ENCODE measurements at regions not wholly inside any gene's neighbourhood (a gene's known extent, or its start where the extent isn't known, plus 50 kb on each side); places are given as distances from the start of the nearest gene placed in this dataset.

- Mint-ChIP-seq H3K27me3 (ENCODE audit: insufficient read depth) (peaks cover 6% of the 10 kb centered on the region), H3K4me3 (no peak overlapping the region), H3K27ac (no peak overlapping the region), H3K4me1 (ENCODE audit: low read depth) (no peaks in the 10 kb centered on the region), H3K9me3 (no peaks in the 10 kb centered on the region), H3K36me3 (ENCODE audit: low read depth) (no peaks in the 10 kb centered on the region)
- DNase-seq: no peak
- TF ChIP-seq CTCF (IDR thresholded peaks at IDR 0.05): no peak
Observed at GRCh38 chr10:25707976-25708671, 225.9 kb upstream of the MYO3A start.

- Mint-ChIP-seq H3K27me3 (ENCODE audit: insufficient read depth) (peaks cover 4% of the 10 kb centered on the region; the same call in 1 of the 2 replicates), H3K4me3 (no peak overlapping the region), H3K36me3 (ENCODE audit: low read depth) (no peaks in the 10 kb centered on the region)
Observed at GRCh38 chr10:25713894-25714240, 220.2 kb upstream of the MYO3A start.

GRCh38 chr10:25724241-25724640 lies 209.8 kb upstream of the MYO3A start:
- H3K4me3 Mint-ChIP-seq: no peak overlapping the region
- no peak for TF ChIP-seq CTCF (IDR thresholded peaks at IDR 0.05)
- no peaks in the 10 kb centered on the region for H3K36me3 Mint-ChIP-seq (ENCODE audit: low read depth)
- H3K27me3 Mint-ChIP-seq (ENCODE audit: insufficient read depth): peaks cover 5% of the 10 kb centered on the region
- H3K4me1 Mint-ChIP-seq (ENCODE audit: low read depth): no peaks in the 10 kb centered on the region
- H3K9me3 Mint-ChIP-seq: no peaks in the 10 kb centered on the region
- H3K27ac Mint-ChIP-seq: no peak overlapping the region
- DNase-seq: no peak

More at GRCh38 chr10:25713894-25714240, 220.2 kb upstream of the MYO3A start:
- H3K27ac Mint-ChIP-seq: no peak overlapping the region
- H3K4me1 Mint-ChIP-seq (ENCODE audit: low read depth): no peaks in the 10 kb centered on the region
- TF ChIP-seq CTCF (IDR thresholded peaks at IDR 0.05): no peak
- no peak for DNase-seq
- no peaks in the 10 kb centered on the region for H3K9me3 Mint-ChIP-seq

- peaks cover 5% of the 10 kb centered on the region for H3K27me3 Mint-ChIP-seq (ENCODE audit: insufficient read depth)
Observed at GRCh38 chr10:25725917-25726716, 207.9 kb upstream of the MYO3A start.

GRCh38 chr10:25738776-25739175 lies 195.3 kb upstream of the MYO3A start:
- no peaks in the 10 kb centered on the region for H3K36me3 Mint-ChIP-seq (ENCODE audit: low read depth)
- TF ChIP-seq CTCF (IDR thresholded peaks at IDR 0.05): no peak
- no peak overlapping the region for H3K27ac Mint-ChIP-seq
- no peaks in the 10 kb centered on the region for H3K4me1 Mint-ChIP-seq (ENCODE audit: low read depth)
- no peaks in the 10 kb centered on the region for H3K27me3 Mint-ChIP-seq (ENCODE audit: insufficient read depth)
- H3K9me3 Mint-ChIP-seq: peaks cover 16% of the 10 kb centered on the region
- no peak overlapping the region for H3K4me3 Mint-ChIP-seq
- no peak for DNase-seq

More at GRCh38 chr10:25725917-25726716, 207.9 kb upstream of the MYO3A start:
- Mint-ChIP-seq H3K36me3 (ENCODE audit: low read depth) (no peaks in the 10 kb centered on the region), H3K4me3 (no peak overlapping the region), H3K27ac (no peak overlapping the region), H3K9me3 (no peaks in the 10 kb centered on the region), H3K4me1 (ENCODE audit: low read depth) (no peaks in the 10 kb centered on the region)
- peak; percentile 43 for DNase-seq
- peak; percentile 87 for TF ChIP-seq CTCF (IDR thresholded peaks at IDR 0.05)
